DND-41 (cell line): ENCODE measurements at regions not wholly inside any gene's neighbourhood (a gene's known extent, or its start where the extent isn't known, plus 50 kb on each side); places are given as distances from the start of the nearest gene placed in this dataset.

Experiments used
- CTCF ChIP-seq: IDR thresholded peaks from 2 replicates; pipeline ENCODE4 v1.5.1; 2012; ENCODE audit warnings: borderline replicate concordance, low read length, moderate library complexity, mild to moderate bottlenecking; ENCODE audit not compliant: poor library complexity, severe bottlenecking; ENCODE audit errors: extremely low read depth
- EZH2 ChIP-seq: IDR thresholded peaks from 3 replicates; pipeline ENCODE4 v1.6.1; 2012; ENCODE audit warnings: borderline replicate concordance, low read depth, mild to moderate bottlenecking, moderate library complexity, low read length, inconsistent platforms; ENCODE audit not compliant: severe bottlenecking

DNA sequence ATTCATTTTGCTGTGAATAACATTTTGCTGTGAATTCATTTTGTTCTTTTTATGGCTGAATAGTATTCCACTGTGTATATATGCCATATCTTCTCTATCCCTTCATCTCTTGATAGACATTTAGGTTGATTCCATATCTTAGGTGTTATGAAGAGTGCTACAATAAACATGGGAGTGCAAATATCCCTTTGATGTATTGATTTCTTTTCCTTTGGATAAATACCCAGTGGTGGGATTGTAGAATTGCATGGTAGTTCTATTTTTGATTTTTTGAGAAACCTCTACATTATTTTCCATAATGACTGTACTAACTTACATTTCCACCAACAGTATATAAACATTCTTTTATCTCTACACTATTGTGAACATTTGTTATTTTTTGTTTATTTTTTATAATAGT lies 555.9 kb downstream of the PDHA2 start:
- TF ChIP-seq CTCF = no peak
- TF ChIP-seq EZH2 = no peak
